Heart left ventricle (tissue), 13 donors: ENCODE measurements at regions not wholly inside any gene's neighbourhood (a gene's known extent, or its start where the extent isn't known, plus 50 kb on each side); places are given as distances from the start of the nearest gene placed in this dataset.

Experiments used
- CTCF ChIP-seq, 12 donors: fragments of 200-600 bp; sonication (generic) in 4 of 12; IDR thresholded peaks; one replicate each; pipeline versions ENCODE4 v1.5.0 to v1.8.0; 2018 to 2022; ENCODE audit warnings: antibody characterized with exemption in 12 of 12, mild to moderate bottlenecking in 5 of 12
- POLR2A ChIP-seq, 2 donors: fragments of 450-650 bp; IDR thresholded peaks; one replicate each; pipeline ENCODE4 v1.6.1; 2017; ENCODE audit warnings: antibody characterized with exemption in 2 of 2, mild to moderate bottlenecking in 2 of 2, moderate library complexity in 2 of 2
- donor health status: ischemic (EF 13 %, LVEDD 7.1; RV severe dilation, severe dysfunction).
- donor health status: DM: no; HTN: yes; CAD: no.
- donor health status: DM: no; HTN: no; CAD: no.
- donor health status: ischemic (EF 25% LVEDD 6.9; RV normal size, moderate dysfunction).
- donor health status: ischemic (EF 25% LVEDD 5.7; RV mildly dilated, moderate dysfunction).
- donor health status: ischemic (EF 35%, LVEDD 5.7; RV mildly dilated, moderate dysfunction).
- donor health status: nonischemic (EF 11% LVEDD 7.7; RV severe dilation, severe dysfunction).
- donor health status: DM: yes; HTN: yes; CAD: no.
- donor health status: PGD.
- donor health status: ischemic (EF 29% LVEDD 5.4; RV normal size, mild dysfunction).
- donor health status: nonischemic (EF 23%, LVEDD 6.1; RV moderate dilation, normal function).

DNA sequence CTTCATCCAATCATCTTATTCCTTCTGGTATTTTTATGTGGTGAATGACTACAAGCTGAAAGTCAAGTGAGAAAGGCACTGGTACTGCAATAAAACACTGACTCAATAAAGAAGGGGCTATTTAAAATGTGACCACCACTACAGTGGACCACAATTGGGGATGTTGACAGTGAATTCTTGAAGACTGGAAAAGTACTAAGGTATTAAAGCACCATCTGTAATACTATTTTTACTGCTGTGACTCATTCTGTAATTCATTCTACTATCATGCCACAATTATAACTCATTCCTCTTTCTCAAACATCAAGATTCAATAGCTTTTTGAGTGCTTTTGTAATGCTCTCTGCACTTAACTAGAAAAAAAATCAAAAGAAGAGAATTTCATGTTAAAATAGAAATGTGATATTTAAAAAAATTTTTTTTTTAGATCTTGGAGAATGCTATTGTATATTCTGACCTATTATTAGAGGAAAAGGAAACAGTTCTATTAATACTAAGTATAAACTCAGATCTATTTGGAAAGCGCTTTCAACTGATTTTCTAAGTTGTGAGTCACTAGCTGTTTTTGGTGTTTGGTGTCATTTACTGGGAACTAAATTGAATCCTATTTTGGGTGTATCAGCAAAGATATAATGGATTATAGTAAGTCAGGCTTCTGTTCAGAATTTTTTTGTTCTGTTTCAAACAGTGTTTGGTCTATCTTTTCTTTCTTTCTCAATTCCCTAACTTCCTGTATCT, 104.7 kb upstream of the TMEM170B start:
- TF ChIP-seq CTCF (IDR thresholded peaks at IDR 0.05), result no peak
- no peak for TF ChIP-seq POLR2A (IDR thresholded peaks at IDR 0.05)
